H9 (cell line): ENCODE measurements at regions not wholly inside any gene's neighbourhood (a gene's known extent, or its start where the extent isn't known, plus 50 kb on each side); places are given as distances from the start of the nearest gene placed in this dataset.

Experiments
- DNase-seq: peaks from one replicate; pipeline ENCODE4 v3.0.0-alpha.2; 2017
- H2AFZ ChIP-seq: one replicate; pipeline ENCODE4 v1.6.1; 2013; ENCODE audit warnings: mild to moderate bottlenecking, low read length, control low read depth, moderate library complexity
- H2AK5ac ChIP-seq: 2 replicates; pipeline ENCODE4 v1.6.1; 2013; ENCODE audit warnings: low read length, control low read depth, mixed read lengths; ENCODE audit not compliant: insufficient read length
- H2BK120ac ChIP-seq: one replicate; pipeline ENCODE4 v1.6.1; 2013; ENCODE audit warnings: low read depth, mild to moderate bottlenecking, low read length, control low read depth, inconsistent platforms; ENCODE audit not compliant: poor library complexity, severe bottlenecking
- H2BK12ac ChIP-seq: 2 replicates; pipeline ENCODE4 v1.6.1; 2013; ENCODE audit warnings: low read length, control low read depth, mixed read lengths, low read depth; ENCODE audit not compliant: insufficient read length
- H2BK15ac ChIP-seq: 2 replicates; pipeline ENCODE4 v1.6.1; 2013; ENCODE audit warnings: low read depth, low read length, control low read depth
- H2BK20ac ChIP-seq: one replicate; pipeline ENCODE4 v1.6.1; 2013; ENCODE audit warnings: low read depth, mild to moderate bottlenecking, low read length, control low read depth, inconsistent platforms; ENCODE audit not compliant: poor library complexity, severe bottlenecking
- H2BK5ac ChIP-seq: 2 replicates; pipeline ENCODE4 v1.6.1; 2013; ENCODE audit warnings: low read length, control low read depth, mixed read lengths; ENCODE audit not compliant: insufficient read length
- H3K14ac ChIP-seq: 2 replicates; pipeline ENCODE4 v1.6.1; 2013; ENCODE audit warnings: low read length, control low read depth; ENCODE audit not compliant: insufficient read depth
- H3K18ac ChIP-seq: 2 replicates; pipeline ENCODE4 v1.6.1; 2013; ENCODE audit warnings: low read depth, mild to moderate bottlenecking, mixed read lengths, low read length, control low read depth; ENCODE audit not compliant: insufficient read length
- H3K23ac ChIP-seq: 2 replicates; pipeline ENCODE4 v1.6.1; 2013; ENCODE audit warnings: low read length, control low read depth, mixed read lengths, low read depth; ENCODE audit not compliant: insufficient read length
- H3K23me2 ChIP-seq: 2 replicates; pipeline ENCODE4 v1.6.1; 2013; ENCODE audit warnings: low read depth, mild to moderate bottlenecking, mixed read lengths, low read length, control low read depth; ENCODE audit not compliant: insufficient read length, poor library complexity, severe bottlenecking
- H3K27ac ChIP-seq: 2 replicates; pipeline ENCODE4 v1.5.1; 2013; ENCODE audit warnings: low read length, control low read depth, mixed read lengths, low read depth; ENCODE audit not compliant: insufficient read length
- H3K27me3 ChIP-seq: 2 replicates; pipeline ENCODE4 v1.6.1; 2013; ENCODE audit warnings: low read length, control low read depth, inconsistent platforms; ENCODE audit not compliant: insufficient read depth
- H3K4ac ChIP-seq: 2 replicates; pipeline ENCODE4 v1.6.1; 2013; ENCODE audit warnings: low read depth, mild to moderate bottlenecking, control low read depth, inconsistent platforms, low read length, moderate library complexity
- H3K4me1 ChIP-seq: 2 replicates; pipeline ENCODE4 v1.6.1; 2013; ENCODE audit warnings: low read length, control low read depth, inconsistent platforms; ENCODE audit not compliant: insufficient read depth
- H3K4me2 ChIP-seq: 2 replicates; pipeline ENCODE4 v1.6.1; 2013; ENCODE audit warnings: low read length, control low read depth, mixed read lengths; ENCODE audit not compliant: insufficient read length, insufficient read depth
- H3K56ac ChIP-seq: 2 replicates; pipeline ENCODE4 v1.6.1; 2013; ENCODE audit warnings: low read depth, mild to moderate bottlenecking, mixed read lengths, low read length, control low read depth; ENCODE audit not compliant: insufficient read length
- H3K79me1 ChIP-seq: 2 replicates; pipeline ENCODE4 v1.6.1; 2013; ENCODE audit warnings: low read depth, mild to moderate bottlenecking, moderate library complexity, low read length, control low read depth, inconsistent platforms; ENCODE audit not compliant: insufficient read depth, poor library complexity, severe bottlenecking
- H3K79me2 ChIP-seq: 2 replicates; pipeline ENCODE4 v1.6.1; 2013; ENCODE audit warnings: low read length, control low read depth, inconsistent platforms; ENCODE audit not compliant: insufficient read depth
- H3K9ac ChIP-seq: 2 replicates; pipeline ENCODE4 v1.6.1; 2013; ENCODE audit warnings: low read length, control low read depth, mixed read lengths; ENCODE audit not compliant: insufficient read length; ENCODE audit errors: extremely low read depth
- H3K9me3 ChIP-seq: one replicate; pipeline ENCODE4 v1.6.1; 2013; ENCODE audit warnings: low read depth, low read length, inconsistent platforms; ENCODE audit not compliant: control insufficient read depth
- H3T11ph ChIP-seq: one replicate; pipeline ENCODE4 v1.6.1; 2013; ENCODE audit warnings: mild to moderate bottlenecking, low read length, control low read depth, inconsistent platforms
- H4K20me1 ChIP-seq: one replicate; pipeline ENCODE4 v1.6.1; 2013; ENCODE audit not compliant: control insufficient read depth, insufficient read length, insufficient read depth
- H4K5ac ChIP-seq: 2 replicates; pipeline ENCODE4 v1.6.1; 2013; ENCODE audit warnings: low read depth, mild to moderate bottlenecking, mixed read lengths, low read length, control low read depth; ENCODE audit not compliant: insufficient read length
- H4K8ac ChIP-seq: replicated peaks from 2 replicates; pipeline ENCODE4 v1.6.1; 2013; ENCODE audit warnings: low read length, control low read depth, mixed read lengths, low read depth; ENCODE audit not compliant: insufficient read length
- H4K91ac ChIP-seq: 2 replicates; pipeline ENCODE4 v1.6.1; 2013; ENCODE audit warnings: low read depth, mild to moderate bottlenecking, moderate library complexity, mixed read lengths, low read length, control low read depth; ENCODE audit not compliant: insufficient read length
- H3K27ac Mint-ChIP-seq, 3 experiments: 2 replicates in 2 of 3; 3 replicates in 1 of 3; pipeline ENCODE4 v1.8.0; 2020 to 2021; ENCODE audit warnings: mixed read lengths in 3 of 3, mild to moderate bottlenecking in 1 of 3, moderate library complexity in 1 of 3
- H3K27me3 Mint-ChIP-seq: 2 replicates; pipeline ENCODE4 v1.8.0; 2021; ENCODE audit warnings: low read depth, mild to moderate bottlenecking, moderate library complexity, mixed read lengths
- H3K36me3 Mint-ChIP-seq, 3 experiments: 2 replicates in 2 of 3; 3 replicates in 1 of 3; pipeline ENCODE4 v1.8.0; 2020 to 2021; ENCODE audit warnings: low read depth in 3 of 3, mixed read lengths in 3 of 3; ENCODE audit not compliant: insufficient read depth in 1 of 3
- H3K4me1 Mint-ChIP-seq, 2 experiments: 2 replicates each; pipeline ENCODE4 v1.8.0; 2020; ENCODE audit warnings: mixed read lengths in 2 of 2
- H3K4me3 Mint-ChIP-seq, 2 experiments: 2 replicates in 1 of 2; 3 replicates in 1 of 2; pipeline ENCODE4 v1.8.0; 2020 to 2021; ENCODE audit warnings: mild to moderate bottlenecking in 2 of 2, mixed read lengths in 2 of 2, moderate library complexity in 1 of 2
- H3K9me3 Mint-ChIP-seq, 2 experiments: 2 replicates in 1 of 2; 3 replicates in 1 of 2; pipeline ENCODE4 v1.8.0; 2020; ENCODE audit warnings: mild to moderate bottlenecking in 2 of 2, mixed read lengths in 2 of 2, moderate library complexity in 1 of 2
- CTCF ChIP-seq: fragments of 200-600 bp; sonication (generic); conservative IDR thresholded peaks from 3 replicates; pipeline ENCODE4 v1.8.0; 2021; ENCODE audit warnings: antibody characterized with exemption, mild to moderate bottlenecking
- WGBS: extraction: QIAGEN DNeasy Blood & Tissue Kit; methylation state at CpG from one replicate; pipeline ENCODE4 v1.1.7; 2013; ENCODE audit warnings: missing lambda C conversion rate, low lambda C conversion rate, mixed read lengths; ENCODE audit not compliant: insufficient read length; ENCODE audit errors: extremely low coverage; 5-methylcytosine and 5-hydroxymethylcytosine counted together

- no peak overlapping the region for H2BK12ac ChIP-seq
- no peak overlapping the region for H3K4me2 ChIP-seq
- H3K4me1 Mint-ChIP-seq = no peaks in the 10 kb centered on the region
- H2BK120ac ChIP-seq = no peak overlapping the region
- no peak overlapping the region for H2AK5ac ChIP-seq
- no peak overlapping the region for H2BK5ac ChIP-seq
- no peaks in the 10 kb centered on the region for H3K79me1 ChIP-seq
- no peak overlapping the region for H4K8ac ChIP-seq
- H4K20me1 ChIP-seq = no peaks in the 10 kb centered on the region
- no CpG with 5 or more reads among the region's 4 CpGs for WGBS
- H3K9me3 ChIP-seq = no peaks in the 10 kb centered on the region
- H3K14ac ChIP-seq = no peak overlapping the region
- no peak for TF ChIP-seq CTCF
- no peak overlapping the region for H3K4me3 Mint-ChIP-seq
- no peak overlapping the region for H3K23ac ChIP-seq
- H3K4ac ChIP-seq = no peak overlapping the region
- H3T11ph ChIP-seq = no peak overlapping the region
- no peak overlapping the region for H3K27ac Mint-ChIP-seq
- DNase-seq = no peak
- no peaks in the 10 kb centered on the region for H3K36me3 Mint-ChIP-seq
- H3K4me1 ChIP-seq = no peaks in the 10 kb centered on the region
- no peaks in the 10 kb centered on the region for H3K27me3 Mint-ChIP-seq
- H3K56ac ChIP-seq = no peak overlapping the region
- H3K9me3 Mint-ChIP-seq = no peaks in the 10 kb centered on the region
- no peak overlapping the region for H3K9ac ChIP-seq
- no peak overlapping the region for H2AFZ ChIP-seq
- H3K79me2 ChIP-seq = no peaks in the 10 kb centered on the region
- H3K27ac ChIP-seq = no peak overlapping the region
- H2BK20ac ChIP-seq = no peak overlapping the region
- H3K27me3 ChIP-seq = no peaks in the 10 kb centered on the region
- no peak overlapping the region for H4K91ac ChIP-seq
- H3K23me2 ChIP-seq = no peaks in the 10 kb centered on the region
- no peak overlapping the region for H2BK15ac ChIP-seq
- H4K5ac ChIP-seq = no peak overlapping the region
- H3K18ac ChIP-seq = no peak overlapping the region
These were observed 743.8 kb upstream of the NEGR1 start for GRCh38 chr1:73026114-73026513.
